GM18907 (cell line): ENCODE measurements at regions not wholly inside any gene's neighbourhood (a gene's known extent, or its start where the extent isn't known, plus 50 kb on each side); places are given as distances from the start of the nearest gene placed in this dataset.
"Not testable (repeated sequence)": the region's sequence is repeated elsewhere in the genome, so short reads cannot be mapped to it uniquely, and the experiment has no call there.

Experiments
- ATAC-seq: cut with Tn5 transposase; IDR thresholded peaks from one replicate; pipeline ENCODE4 v1.9.1; 2021; ENCODE audit warnings: mild to moderate bottlenecking, moderate library complexity; ENCODE audit not compliant: unreplicated experiment

GRCh38 chr16:29190553-29191431 lies 205.9 kb downstream of the LAT start:
- not testable (repeated sequence) for ATAC-seq

DNA sequence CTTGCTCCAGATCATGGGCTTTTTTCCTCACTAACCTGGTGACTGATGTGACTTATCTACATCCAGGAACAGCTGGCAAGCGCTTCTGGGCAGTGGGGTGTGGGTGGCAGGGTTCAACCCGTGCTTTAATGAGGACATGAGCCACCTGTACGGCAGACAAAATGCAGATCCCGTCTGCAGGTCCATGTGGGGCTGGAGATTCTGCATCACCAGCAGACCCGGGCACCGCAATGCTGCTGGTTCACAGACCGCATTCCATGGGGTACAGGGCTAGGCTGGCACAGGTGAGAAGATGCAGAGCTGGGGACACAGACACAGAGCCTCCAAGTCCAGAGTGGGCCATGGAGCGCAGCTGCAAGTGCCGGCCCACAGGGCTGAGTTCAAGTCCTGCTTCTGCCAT lies 204.0 kb downstream of the LAT start:
- ATAC-seq: not testable (repeated sequence)

DNA sequence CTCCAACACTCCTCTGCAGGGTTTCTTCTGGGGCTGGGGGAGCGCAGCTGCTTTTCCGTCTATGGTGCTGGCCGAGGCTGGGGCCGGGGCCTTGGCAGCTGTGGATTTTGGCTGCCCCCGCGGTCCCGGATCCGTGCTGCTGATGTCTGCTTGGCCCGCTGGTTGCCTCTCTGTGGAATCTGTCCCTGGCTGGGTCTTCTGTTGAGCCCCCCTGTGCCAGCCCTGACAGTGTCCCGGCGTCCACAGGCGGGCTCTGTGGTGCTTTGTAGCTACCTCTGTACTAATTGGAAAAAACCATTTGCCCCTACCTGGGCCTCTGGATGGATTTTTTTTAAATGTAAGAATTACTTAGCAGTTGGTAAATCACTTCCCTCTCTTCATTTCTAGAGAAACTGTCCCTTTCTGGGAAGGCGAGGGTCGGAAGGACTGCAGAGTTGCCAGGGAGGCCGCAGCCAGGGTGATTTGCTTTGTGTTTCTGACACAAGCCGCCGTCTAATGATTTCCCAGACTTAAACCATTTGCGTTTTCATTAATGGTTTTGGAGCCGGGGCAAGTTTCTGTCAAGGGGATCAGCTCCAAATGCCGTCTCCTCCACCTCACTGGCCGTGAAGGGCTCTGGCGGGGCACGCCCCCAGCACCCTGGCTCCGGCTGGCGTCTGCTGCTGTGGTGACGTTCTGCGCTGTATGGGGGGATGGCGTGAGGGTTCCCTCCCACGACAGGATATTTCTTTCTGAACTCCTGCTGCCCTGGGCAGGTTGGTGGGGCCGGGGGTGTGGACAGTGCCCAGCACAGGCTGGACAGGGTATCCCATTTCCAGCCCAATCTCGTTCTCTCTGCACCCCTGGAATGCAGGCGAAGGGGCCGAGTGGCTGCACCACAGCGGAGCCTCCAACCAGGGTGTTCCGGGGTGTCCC lies 201.7 kb downstream of the LAT start:
- not testable (repeated sequence) for ATAC-seq

GRCh38 chr16:29185872-29186271 lies 201.0 kb downstream of the LAT start:
- ATAC-seq: not testable (repeated sequence)

DNA sequence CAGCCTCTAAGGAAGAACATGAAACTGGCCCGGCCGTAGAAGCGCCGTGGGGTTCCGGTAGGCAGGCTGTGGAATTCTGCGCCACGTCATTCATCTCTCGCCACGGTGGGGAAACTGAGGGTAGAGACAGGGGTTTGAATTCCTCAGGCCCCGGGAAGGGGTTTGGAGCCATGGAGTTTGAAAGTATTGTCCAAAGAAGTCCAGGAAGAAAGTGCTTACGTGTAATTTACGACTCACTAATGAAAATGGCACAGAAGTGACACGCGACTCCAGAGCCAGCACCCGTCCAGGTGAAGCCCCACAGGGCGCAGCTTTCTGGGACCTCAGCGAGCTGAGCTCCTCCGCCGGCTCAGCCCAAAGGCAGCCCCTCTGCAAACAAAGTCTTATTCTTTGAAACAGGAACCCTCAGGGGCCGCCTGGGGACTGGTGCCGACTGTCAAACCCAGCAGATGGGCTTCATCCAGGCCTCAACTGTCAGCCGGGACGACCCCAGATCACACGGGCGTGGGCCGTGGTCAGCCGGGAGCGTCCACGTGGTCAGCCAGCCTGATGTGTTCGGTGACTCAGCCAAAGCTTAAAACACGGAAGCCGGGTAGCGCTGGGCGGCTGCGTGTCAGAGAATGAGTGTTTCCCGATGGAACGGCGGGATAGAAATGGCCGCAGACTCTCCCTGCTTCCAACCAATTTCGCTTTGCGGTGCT lies 200.0 kb downstream of the LAT start:
- not testable (repeated sequence) for ATAC-seq

DNA sequence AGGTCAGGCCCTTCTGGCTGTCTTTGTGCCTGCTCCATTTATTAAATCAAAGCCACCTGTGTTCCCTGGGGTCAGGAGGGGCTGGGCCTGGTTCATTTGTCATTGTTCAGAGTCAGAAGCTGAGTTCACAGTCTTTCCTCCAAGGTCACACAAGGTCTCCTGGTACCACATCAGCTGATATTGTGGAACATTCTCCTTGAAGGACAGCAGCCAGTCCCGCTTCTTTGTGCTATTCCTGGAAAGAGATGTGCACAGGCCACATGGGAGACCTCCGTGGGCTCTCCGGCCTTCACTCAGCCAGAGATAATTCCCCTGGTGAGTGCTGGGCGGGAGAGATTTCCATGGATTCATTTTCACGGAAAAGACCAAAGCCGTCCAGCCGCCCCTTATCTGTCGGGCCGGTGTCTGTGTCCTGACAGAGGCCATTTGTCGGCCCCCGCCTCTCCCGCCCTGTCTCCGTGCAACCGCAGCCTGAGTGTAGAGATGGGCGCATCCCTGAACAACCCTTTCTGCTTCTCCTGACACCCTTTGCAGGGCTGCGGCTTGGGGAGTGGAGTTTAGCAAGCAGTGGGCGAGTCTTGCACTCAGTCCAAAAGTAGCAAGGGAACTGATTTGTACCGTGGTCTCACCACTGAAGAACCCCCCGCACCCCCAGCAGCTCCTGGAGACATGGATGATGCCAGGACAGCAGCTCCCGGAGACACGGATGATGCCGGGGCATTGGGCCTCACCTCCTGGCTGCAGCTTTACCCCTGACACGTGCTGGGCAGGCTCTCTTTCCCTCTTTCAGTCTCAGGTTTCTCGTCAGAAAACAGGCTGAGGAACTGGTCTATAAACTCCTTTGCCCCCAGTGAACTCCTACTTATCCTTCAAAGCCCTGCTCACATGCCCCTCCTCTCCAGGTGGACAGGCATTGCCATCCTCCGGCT lies 198.4 kb downstream of the LAT start:
- not testable (repeated sequence) for ATAC-seq

DNA sequence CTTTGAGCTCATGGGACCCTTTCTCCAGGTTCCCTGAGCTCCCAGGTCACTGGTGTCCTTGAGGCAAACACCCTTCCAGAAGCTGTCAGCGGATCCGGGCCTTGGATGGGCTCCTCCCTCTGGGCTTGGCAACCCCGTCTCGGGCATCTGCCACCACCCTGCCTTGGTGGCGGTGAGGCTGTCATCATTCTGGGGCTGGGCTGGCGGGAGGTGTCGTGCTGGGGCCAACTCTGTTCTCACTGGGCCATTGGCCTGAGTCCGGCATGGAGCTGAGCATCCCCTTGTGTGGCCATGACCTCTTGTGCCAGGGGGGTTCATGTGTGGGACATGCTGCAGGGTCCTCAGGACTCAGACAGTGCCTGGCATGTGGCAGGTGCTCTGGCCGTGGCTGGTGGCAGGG lies 197.6 kb downstream of the LAT start:
- ATAC-seq: no peak

GRCh38 chr16:29181921-29182411 lies 197.1 kb downstream of the LAT start:
- ATAC-seq: not testable (repeated sequence)

DNA sequence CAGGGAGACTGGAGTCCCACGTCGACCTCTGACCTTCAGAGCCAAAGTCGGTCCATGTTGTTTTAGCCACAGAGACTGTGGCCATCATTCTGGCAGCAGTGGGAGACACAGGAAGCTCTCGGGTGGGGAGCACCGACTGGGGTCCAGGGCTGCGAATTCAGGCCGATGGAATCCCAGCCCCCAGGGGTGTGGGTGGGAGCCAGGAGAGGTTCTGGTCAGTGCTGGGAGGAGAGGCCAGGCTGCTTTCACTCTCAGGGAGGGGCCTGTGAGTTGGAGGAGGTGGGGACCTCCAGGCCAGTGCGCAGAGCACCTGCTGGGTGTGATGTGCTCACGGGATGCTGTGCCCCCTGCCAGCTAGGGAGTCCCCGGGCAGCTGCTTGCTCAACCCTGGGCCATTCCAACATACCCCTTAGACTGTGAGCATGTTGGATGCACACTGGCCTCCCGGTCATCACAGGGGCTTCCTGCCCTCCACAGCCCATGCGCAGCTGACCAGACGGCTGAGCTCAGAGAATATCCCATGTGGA lies 196.5 kb downstream of the LAT start:
- not testable (repeated sequence) for ATAC-seq

DNA sequence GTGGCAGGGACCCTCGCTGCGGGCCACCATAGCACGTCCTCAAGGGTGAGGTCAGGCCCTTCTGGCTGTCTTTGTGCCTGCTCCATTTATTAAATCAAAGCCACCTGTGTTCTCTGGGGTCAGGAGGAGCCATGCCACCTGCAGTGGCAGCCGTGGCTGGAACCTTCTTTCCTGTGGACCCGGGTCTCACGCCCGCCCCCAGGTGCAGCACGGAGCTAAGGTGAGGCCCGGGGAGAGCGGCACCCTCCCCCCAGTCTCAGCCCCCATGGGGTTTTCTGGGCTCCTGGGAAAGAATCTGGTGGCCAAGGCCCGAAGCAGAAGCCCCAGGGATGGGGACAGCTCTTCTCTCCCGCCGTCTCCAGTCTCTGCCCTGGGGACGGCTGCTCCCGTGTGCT lies 195.4 kb downstream of the LAT start:
- ATAC-seq: not testable (repeated sequence)

GRCh38 chr16:29179401-29180205 lies 194.8 kb downstream of the LAT start:
- not testable (repeated sequence) for ATAC-seq

DNA sequence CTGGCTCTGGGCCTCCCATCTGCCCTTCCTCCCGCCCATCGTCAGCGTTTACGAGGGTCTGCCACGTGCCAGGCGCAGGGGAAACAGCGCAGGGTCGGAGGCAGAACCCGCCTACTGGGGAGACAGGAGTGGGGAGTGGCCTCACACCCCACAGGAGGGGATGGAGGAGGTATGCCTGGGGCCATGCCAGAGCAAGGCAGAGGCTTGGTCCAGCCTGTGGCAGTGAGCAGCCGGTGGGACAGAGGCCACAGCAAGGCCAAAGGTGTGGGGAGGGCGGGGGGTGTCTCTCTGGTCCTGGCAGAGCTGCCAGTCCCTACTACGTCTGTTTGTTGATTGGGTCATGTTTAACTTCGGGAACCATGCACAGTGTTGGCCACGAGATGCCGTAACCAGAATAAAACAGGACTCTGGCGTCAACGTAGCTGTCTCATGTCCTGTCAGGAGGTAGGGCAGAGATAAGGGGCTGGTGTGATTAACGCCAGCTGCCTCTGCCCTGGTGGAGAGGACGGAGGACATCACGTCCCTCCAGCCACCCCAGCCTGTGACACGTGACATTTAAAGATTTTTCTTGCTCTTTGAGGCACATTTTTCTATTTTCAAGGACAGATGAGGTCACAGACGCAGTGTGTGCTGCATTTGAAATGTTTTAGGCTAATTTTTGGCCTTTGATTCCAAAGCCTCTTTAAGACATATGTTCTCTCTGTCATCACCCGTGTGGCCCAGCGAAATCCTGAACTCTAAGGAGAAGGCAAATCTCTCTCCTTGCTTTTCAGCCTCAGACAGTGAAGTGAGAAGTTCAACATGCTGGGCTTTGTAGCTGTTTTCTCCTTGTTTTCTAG lies 193.3 kb downstream of the LAT start:
- not testable (repeated sequence) for ATAC-seq

DNA sequence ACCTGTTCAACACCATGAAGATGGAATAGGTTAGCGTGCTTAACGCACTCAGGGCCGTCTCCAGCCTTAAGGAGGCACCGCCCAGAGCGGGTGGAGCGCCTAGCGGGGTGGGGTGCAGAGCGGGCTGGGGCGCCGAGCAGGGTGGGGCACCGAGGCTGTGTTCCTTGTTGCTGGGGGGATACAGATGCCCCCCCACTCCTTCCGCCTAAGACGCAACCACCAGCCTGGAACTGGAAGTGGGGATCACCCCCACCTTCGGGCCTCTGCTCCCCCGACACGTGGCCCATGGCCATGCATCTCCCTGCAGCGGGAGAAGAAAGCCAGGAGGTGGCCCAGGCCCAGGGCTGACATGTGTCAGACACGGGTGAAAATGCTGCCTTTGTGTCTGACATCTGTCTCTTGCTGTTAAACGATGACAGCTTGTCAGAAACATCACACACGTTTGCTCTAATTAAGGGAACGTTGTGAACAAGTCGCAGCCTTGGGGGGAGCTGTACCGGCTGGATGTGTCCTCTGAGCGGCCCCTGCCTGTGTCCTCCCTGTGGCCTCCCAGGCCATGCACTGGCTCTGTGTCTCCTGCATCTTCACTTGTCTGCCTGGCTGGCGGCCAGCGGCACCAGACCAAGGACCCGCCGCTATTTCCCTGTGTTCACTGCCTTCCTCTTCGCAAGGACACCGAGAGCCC lies 192.5 kb downstream of the LAT start:
- not testable (repeated sequence) for ATAC-seq

DNA sequence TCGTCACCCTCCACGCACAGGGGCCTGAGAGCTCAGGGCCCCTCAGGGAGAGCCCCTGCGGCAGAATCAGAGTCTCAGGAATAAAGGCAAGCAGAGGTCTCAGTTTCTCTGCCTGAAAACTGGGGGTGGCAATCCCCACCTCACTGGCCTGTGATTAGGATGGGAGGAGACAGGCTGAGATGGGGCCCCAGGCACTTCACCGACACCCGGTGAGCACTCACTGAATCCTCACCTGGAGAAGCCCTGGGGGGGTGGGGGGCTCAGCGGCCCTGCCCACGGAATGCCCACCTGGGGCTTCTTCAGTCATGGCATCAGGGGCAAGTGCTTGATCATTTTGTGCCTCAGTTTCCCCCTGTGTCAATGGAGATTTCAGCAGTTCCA lies 192.0 kb downstream of the LAT start:
- ATAC-seq: not testable (repeated sequence)

- not testable (repeated sequence) for ATAC-seq
Measured at GRCh38 chr16:29176154-29176470, 191.3 kb downstream of the LAT start.

DNA sequence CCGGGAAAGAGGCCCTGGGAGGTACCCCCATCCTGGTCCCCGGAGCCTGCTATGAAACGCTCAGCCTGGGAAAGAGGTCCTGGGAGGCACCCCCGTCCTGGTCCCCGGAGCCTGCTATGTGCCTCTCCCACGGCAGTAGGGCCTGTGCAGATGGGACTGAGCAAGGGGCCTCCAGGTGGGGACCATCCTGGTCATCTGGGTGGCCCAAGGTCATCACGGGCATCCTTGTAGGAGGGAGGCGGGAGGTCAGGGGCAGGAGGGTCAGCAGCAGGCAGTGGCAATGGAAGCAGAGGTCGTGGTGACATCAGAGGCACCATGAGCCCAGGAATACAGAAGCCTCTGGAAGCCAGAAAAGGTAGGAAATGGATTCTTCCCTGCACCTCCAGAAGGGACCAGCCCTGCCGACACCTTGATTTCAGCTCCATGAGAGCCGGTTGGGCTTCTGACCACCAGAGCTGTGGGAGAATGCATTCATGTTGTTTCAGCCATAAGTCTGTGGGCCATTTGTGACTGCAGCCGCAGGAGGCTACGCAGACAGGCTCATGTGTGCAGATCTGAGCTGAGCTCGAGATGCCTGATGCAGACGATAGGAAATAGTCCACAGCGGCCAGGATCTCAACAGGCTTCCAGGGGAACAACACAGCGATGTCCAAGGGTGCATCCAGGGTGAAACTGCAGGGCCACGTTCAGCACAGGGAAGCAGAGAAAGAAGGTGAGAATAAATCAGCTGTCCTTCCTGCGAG lies 190.7 kb downstream of the LAT start:
- not testable (repeated sequence) for ATAC-seq
